ENCODE measurements at regions not wholly inside any gene's neighbourhood (a gene's known extent, or its start where the extent isn't known, plus 50 kb on each side); places are given as distances from the start of the nearest gene placed in this dataset.
A peak's percentile ranks its signal among the peaks of the same experiment; 100 is the strongest.
"Not testable (repeated sequence)": the region's sequence is repeated elsewhere in the genome, so short reads cannot be mapped to it uniquely, and the experiment has no call there.

DNA sequence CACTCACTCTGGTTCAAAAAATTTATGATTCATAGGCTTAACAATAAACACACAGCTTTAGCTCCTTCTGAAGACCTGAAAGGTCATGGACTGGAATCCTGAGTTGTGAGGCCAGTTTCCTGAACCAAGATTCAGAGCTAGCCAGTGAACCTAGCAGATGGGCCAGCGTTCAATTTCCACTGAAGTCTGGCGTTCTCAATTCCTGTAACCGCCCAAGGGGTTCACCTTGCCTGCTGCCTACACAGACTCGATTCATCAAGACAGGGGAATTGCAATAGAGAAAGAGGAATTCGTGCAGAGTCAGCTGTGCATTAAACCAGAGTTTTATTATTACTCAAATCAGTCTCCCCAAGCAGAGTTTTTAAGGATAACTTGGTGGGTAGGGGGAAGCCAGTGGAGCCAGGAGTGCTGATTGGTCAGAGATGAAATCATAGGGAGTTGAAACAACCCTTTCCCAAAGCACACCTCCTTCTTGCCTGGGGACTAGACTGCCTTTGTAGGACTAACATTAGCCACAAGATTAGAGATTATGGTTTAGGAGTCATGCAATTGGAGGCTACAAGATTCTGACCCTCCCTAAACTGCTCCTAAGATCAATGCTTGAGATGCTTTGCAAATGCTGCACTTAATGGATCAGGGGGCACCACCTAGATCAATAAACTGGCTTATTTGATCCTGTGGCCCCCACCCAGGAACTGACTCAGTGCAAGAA, 117.5 kb upstream of the SHB start:
- no peak for DNase-seq (ENCODE audit: low read depth in 2 of 2)

GRCh38 chr9:38185647-38186403, 116.8 kb upstream of the SHB start:
- no peak for DNase-seq (ENCODE audit: low read depth in 2 of 2)

- peak; percentile 4 to 5 for DNase-seq (ENCODE audit: low read depth in 2 of 2)
Observed at GRCh38 chr9:38183994-38184568, 115.1 kb upstream of the SHB start.

GRCh38 chr9:38182321-38182720, 113.3 kb upstream of the SHB start:
- DNase-seq (ENCODE audit: low read depth in 2 of 2) = no peak

GRCh38 chr9:38181866-38182265, 112.8 kb upstream of the SHB start:
- no peak for DNase-seq (ENCODE audit: low read depth in 2 of 2)

GRCh38 chr9:38181232-38181631, 112.2 kb upstream of the SHB start:
- DNase-seq (ENCODE audit: low read depth in 2 of 2) = no peak

- DNase-seq (ENCODE audit: low read depth in 2 of 2) = no peak
Observed at GRCh38 chr9:38180656-38181055, 111.6 kb upstream of the SHB start.

DNA sequence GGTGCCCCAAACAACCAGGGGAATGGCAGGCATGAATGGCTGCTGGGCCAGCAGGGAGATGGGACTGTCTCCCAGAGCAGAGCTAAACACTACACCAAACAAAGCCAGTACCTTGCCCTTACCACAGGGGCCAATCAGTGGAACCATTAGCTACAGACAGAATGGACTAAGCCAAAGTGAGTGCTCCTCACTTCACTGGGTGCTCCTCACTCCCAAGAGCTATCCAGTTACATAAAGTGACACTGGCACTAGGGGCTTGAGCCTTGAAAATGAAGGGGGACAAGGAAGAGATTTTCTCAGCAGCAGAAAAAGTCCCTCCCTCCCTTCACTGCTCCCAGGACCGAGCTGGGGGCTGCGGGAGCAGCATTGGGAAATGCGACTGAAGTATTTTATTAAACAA, 110.9 kb upstream of the SHB start:
- no peak for DNase-seq (ENCODE audit: low read depth in 2 of 2)

DNA sequence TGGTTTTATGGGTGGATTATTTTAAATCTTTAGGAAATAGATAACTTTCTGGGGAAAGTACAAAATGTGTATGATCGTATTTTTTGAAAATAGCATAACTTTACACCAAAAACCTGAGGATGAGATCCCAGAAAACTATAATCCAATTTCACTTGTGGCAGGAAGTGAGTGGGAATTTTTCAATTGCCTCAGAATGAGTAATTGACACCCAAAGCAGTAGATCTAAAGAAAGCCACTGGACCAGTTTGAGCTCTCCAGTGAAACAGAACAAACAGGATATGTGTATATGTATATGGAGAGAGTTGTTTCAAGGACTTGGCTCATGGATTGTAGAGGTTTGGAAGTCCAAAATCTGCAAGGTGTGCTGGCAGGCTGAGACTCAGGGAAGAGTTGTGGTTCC, 109.2 kb upstream of the SHB start:
- DNase-seq (ENCODE audit: low read depth in 2 of 2) = no peak

DNA sequence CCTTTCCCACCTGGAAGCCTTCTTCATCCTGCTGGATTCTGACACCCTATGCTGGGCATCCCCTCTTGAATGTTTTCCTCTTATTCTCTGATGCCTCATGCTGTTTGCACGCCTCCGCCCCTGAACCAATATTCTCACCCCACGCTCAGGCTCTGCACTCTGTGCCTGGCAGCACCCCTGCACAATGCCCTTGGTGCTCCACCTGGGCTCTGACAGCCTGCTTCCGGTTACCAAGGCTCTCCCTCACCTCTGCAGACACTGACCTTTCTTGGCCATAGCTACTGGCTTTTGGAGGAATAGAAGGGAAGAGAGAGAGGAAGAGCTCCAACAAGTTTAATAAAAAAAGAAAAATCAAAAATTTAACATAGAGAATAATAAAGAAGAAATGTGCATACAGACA, 108.7 kb upstream of the SHB start:
- DNase-seq (ENCODE audit: low read depth in 2 of 2) = no peak

- no peak for DNase-seq (ENCODE audit: low read depth in 2 of 2)
Observed at GRCh38 chr9:38176251-38176650, 107.2 kb upstream of the SHB start.

- DNase-seq (ENCODE audit: low read depth in 2 of 2) = no peak
Observed at GRCh38 chr9:38175423-38175822, 106.4 kb upstream of the SHB start.

DNA sequence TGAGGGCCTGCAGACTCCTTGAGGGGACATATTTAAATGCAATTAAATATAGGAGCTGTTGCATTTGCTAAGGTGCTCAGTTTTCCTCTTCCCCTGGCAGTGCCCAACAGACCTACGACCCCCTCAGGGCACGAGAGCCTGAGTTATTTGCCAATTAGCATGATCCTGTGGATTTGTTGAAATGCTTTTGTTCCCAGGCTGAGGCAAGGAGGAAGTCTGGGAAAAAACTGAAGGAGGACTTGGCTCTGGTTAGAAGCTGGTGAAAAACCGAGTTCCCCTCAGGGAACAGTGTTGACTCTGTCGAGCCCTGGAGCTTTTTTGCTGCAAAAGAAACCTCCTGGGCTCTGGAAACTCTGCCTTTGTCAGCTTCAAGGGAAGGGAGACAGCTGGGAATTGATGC, 103.6 kb upstream of the SHB start:
- DNase-seq (ENCODE audit: low read depth in 2 of 2) = no peak

- no peak for DNase-seq (ENCODE audit: low read depth in 2 of 2)
Observed at GRCh38 chr9:38171926-38172325, 102.9 kb upstream of the SHB start.

GRCh38 chr9:38171538-38171884, 102.5 kb upstream of the SHB start:
- DNase-seq (ENCODE audit: low read depth in 2 of 2) = no peak

- not testable (repeated sequence) for DNase-seq (ENCODE audit: low read depth in 2 of 2)
Observed at GRCh38 chr9:38170763-38171537, 101.9 kb upstream of the SHB start.

GRCh38 chr9:38170155-38170554, 101.1 kb upstream of the SHB start:
- DNase-seq (ENCODE audit: low read depth in 2 of 2) = not testable (repeated sequence)

DNA sequence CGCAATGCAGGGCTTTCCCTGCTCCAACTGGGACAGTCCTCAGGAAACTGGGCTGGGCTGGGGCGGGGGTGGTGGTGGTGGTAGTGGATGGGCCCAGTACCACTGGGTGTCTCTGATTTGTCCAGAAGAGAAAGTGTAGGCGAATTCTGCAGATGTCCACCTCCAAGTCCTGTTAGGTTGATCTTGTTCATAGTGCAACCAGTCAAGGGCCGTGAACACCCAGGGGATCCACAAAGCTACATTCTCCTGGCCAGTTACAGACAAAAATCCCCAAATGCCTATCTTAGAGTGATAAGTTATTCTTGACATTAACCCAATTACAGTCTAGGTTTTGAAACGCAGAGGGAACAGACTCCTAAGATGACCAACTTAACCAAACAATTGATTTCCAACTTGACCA, 97.5 kb upstream of the SHB start:
- no peak for DNase-seq (ENCODE audit: low read depth in 2 of 2)

GRCh38 chr9:38164659-38165221, 95.7 kb upstream of the SHB start:
- no peak for DNase-seq (ENCODE audit: low read depth in 2 of 2)

GRCh38 chr9:38163518-38163917, 94.5 kb upstream of the SHB start:
- DNase-seq (ENCODE audit: low read depth in 2 of 2) = no peak

DNA sequence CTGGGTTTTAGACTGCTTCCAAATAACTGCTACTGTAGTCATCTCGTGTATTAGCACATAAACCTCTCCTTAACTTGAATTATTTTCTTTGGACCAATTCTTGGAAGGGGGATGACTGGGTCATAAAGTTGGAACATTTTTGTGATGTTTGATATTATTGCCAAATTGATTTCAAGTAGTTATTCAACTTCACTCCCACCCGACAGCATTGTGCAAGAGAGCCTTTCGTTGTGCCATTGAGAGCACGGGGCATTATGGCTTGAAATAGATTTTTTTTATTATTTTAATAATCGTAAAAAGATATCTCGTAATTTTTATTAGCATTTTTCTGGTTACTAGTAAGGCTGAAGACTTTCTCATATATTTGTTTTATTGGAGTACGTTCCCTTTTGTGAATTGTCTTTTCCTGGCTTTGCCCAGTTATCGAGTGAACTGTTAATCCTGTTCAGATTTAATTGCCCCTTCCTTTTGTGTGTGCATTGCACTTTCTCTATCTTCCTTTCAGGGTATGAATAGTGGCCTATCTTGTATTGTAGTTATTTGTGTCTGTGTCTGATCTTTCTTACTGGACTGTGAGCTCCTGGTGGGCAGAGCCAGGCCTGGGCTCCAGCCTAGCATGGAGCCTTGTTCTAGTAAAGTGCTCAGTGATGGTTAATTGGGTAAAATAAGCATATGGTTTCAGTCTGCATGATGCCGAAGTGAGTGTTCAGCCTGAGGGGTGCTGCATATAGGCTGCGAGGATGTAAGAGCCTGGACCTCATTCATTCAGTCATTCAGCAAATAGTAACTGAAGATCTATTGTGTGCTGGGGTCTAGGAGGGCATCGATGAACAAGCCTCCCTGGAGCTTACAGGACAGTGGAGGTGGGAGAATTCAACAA, 93.5 kb upstream of the SHB start:
- no peak for DNase-seq (ENCODE audit: low read depth in 2 of 2)

All from fibroblast of skin of left quadriceps (primary cell).